Common myeloid progenitor, CD34-positive (primary cell): ENCODE measurements at regions not wholly inside any gene's neighbourhood (a gene's known extent, or its start where the extent isn't known, plus 50 kb on each side); places are given as distances from the start of the nearest gene placed in this dataset.

Experiments
- CTCF ChIA-PET: fragments of 350-600 bp; sonication (Branson Sonifier 250); formaldehyde crosslinking; loops from one replicate; lab custom pipeline; 2021; ENCODE audit warnings: antibody characterized with exemption; lab: Charles Lee
- POLR2A ChIA-PET: fragments of 350-600 bp; sonication (Branson Sonifier 250); formaldehyde crosslinking; loops from one replicate; lab custom pipeline; 2021; ENCODE audit warnings: antibody characterized with exemption; lab: Charles Lee
- DNase-seq, 3 donors: peaks; one replicate each; pipeline versions ENCODE4 v3.0.0 to v3.0.0-alpha.2; 2013
- H3K27ac ChIP-seq, 2 experiments: 1 replicate in 1 of 2; 2 replicates in 1 of 2; pipeline ENCODE4 v1.7.0; 2013; ENCODE audit warnings: inconsistent platforms in 2 of 2, low read length in 2 of 2, mild to moderate bottlenecking in 2 of 2, low read depth in 1 of 2, moderate library complexity in 1 of 2; ENCODE audit not compliant: severe bottlenecking in 2 of 2, insufficient read depth in 1 of 2, poor library complexity in 1 of 2
- H3K27me3 ChIP-seq, 5 experiments: replicated peaks in 2 of 5; 1 replicate in 3 of 5; 2 replicates in 2 of 5; pipeline versions ENCODE4 v1.6.1 to v1.7.0; 2013; ENCODE audit warnings: low read length in 4 of 5, mild to moderate bottlenecking in 2 of 5, moderate library complexity in 2 of 5, inconsistent platforms in 1 of 5; ENCODE audit not compliant: insufficient read depth in 5 of 5, control insufficient read depth in 4 of 5
- H3K36me3 ChIP-seq, 4 experiments: 1 replicate in 2 of 4; 2 replicates in 2 of 4; pipeline versions ENCODE4 v1.6.1 to v1.7.0; 2013; ENCODE audit warnings: low read length in 3 of 4, control low read depth in 1 of 4, mild to moderate bottlenecking in 1 of 4; ENCODE audit not compliant: control insufficient read depth in 4 of 4, insufficient read depth in 4 of 4
- H3K4me1 ChIP-seq, 4 experiments: 1 replicate in 3 of 4; 2 replicates in 1 of 4; pipeline versions ENCODE4 v1.6.1 to v1.7.1; 2013; ENCODE audit warnings: low read length in 3 of 4, mild to moderate bottlenecking in 3 of 4, control low read depth in 1 of 4, inconsistent platforms in 1 of 4, moderate library complexity in 1 of 4; ENCODE audit not compliant: control insufficient read depth in 4 of 4, insufficient read depth in 4 of 4; ENCODE audit errors: control extremely low read depth in 1 of 4
- H3K4me3 ChIP-seq, 7 experiments: 1 replicate in 4 of 7; 2 replicates in 3 of 7; pipeline versions ENCODE4 v1.5.1 to v1.7.0; 2013; ENCODE audit warnings: mild to moderate bottlenecking in 7 of 7, low read length in 6 of 7, moderate library complexity in 6 of 7, inconsistent platforms in 2 of 7, low read depth in 2 of 7, control low read depth in 1 of 7; ENCODE audit not compliant: insufficient read depth in 4 of 7, control insufficient read depth in 1 of 7; ENCODE audit errors: extremely low read depth in 1 of 7
- H3K9me3 ChIP-seq, 5 experiments: 1 replicate in 4 of 5; 2 replicates in 1 of 5; pipeline versions ENCODE4 v1.6.1 to v1.7.1; 2013; ENCODE audit warnings: low read length in 4 of 5, mild to moderate bottlenecking in 2 of 5, inconsistent platforms in 1 of 5, low read depth in 1 of 5, moderate library complexity in 1 of 5; ENCODE audit not compliant: control insufficient read depth in 4 of 5, insufficient read depth in 2 of 5; ENCODE audit errors: control extremely low read depth in 1 of 5
- WGBS: methylation state at CpG from one replicate; pipeline ENCODE4 v1.1.5; 2013; ENCODE audit not compliant: insufficient coverage; 5-methylcytosine and 5-hydroxymethylcytosine counted together

DNA sequence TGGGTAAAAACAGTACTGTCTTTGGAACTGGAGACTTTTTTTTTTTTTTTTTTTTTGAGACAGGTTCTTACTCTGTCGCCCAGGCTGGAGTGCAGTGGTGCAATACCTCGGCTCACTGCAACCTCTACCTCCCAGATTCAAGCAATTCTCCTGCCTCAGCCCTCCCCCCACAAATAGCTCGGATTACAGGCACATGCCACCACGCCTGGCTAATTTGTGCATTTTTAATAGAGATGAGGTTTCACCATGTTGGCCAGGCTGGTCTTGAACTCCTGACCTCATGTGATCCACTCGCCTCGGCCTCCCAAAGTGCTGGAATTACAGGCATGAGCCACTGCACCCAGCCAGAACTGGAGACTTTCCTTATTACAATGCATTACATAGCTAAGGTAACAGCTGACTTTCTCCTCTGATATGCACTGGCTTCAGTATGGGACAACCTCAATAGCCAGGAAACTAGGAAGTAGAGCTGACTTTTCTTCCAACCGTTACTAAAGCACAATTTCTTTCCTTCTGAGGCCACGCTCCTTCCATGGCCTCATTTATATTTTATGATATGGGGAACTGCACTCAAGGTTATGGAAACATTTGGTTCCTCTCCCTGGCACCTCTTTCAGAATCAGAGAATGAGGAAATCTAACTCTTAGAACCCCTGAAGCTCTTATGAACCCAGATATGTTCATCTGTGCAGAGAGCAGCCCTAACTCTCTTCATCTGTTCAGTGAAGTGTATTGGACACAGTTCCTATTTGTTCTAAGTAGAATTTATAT lies 53.5 kb upstream of the FAM9B start:
- peaks cover 0 to 4% (median 0%) of the 10 kb centered on the region in 5 experiments for H3K27me3 ChIP-seq
- H3K4me3 ChIP-seq, result no peak overlapping the region
- ChIA-PET CTCF (no interaction called here), POLR2A (no interaction called here)
- no peak overlapping the region for H3K27ac ChIP-seq
- WGBS, result 82% methylated on average over 6 of the region's 8 CpGs
- H3K36me3 ChIP-seq, result no peaks in the 10 kb centered on the region
- H3K9me3 ChIP-seq, result no peaks in the 10 kb centered on the region
- H3K4me1 ChIP-seq, result peaks cover 0 to 2% (median 0%) of the 10 kb centered on the region in 4 experiments
- no peak for DNase-seq

DNA sequence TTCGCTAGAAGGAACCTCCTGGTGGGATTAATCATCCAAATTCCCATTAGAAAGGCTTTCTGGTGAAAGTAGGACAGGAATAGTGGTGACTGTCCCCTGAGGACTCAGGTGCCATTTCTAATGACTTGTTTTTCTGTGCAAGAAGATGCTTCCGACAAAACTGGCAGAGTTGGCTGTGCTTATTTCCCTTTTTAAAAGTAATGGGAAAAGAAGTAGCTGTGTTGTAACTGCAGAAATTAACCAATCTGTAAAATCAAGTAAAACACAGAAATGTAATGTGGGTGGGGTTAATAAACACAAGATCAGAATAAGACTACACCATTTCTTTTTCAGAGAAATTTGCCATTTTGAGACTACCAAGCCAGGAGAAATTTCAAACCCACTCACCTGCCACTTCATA lies 55.0 kb upstream of the FAM9B start:
- no peak for DNase-seq
- H3K27ac ChIP-seq, result no peak overlapping the region
- peaks cover 0 to 2% (median 0%) of the 10 kb centered on the region in 4 experiments for H3K4me1 ChIP-seq
- POLR2A ChIA-PET, result no interaction called here
- H3K27me3 ChIP-seq, result peaks cover 0 to 4% (median 0%) of the 10 kb centered on the region in 5 experiments
- no peak overlapping the region for H3K4me3 ChIP-seq
- H3K36me3 ChIP-seq, result no peaks in the 10 kb centered on the region
- H3K9me3 ChIP-seq, result no peaks in the 10 kb centered on the region
- WGBS, result 90% methylated on average over 1 of the region's 2 CpGs
- CTCF ChIA-PET, result no interaction called here

DNA sequence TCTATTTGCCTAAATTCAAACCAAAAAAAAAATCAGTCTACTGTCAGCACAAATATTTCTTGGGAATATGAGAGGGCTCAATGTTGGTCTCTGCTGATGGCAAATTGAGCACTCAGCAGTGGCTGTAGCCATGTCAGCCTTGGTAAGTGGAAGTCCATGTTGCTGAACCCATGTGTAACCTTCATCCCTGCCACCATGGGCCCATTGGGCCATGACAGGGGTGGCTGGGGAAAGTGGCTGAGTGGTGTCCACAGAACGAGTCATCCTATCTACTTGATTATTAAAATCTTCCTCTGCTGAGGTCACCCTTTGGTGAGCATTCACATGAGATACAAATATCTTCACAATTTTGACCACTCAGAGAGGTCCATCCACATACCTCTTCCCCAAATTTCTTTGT lies 56.8 kb upstream of the FAM9B start:
- ChIA-PET POLR2A (no interaction called here), CTCF (no interaction called here)
- Histone ChIP-seq H3K27ac (no peak overlapping the region), H3K4me3 (no peak overlapping the region), H3K4me1 (peaks cover 0 to 2% (median 0%) of the 10 kb centered on the region in 4 experiments), H3K27me3 (peaks cover 0 to 4% (median 0%) of the 10 kb centered on the region in 5 experiments), H3K36me3 (no peaks in the 10 kb centered on the region), H3K9me3 (peaks cover 0 to 5% (median 0%) of the 10 kb centered on the region in 5 experiments)
- 100% methylated on average over 1 of the region's 1 CpG for WGBS
- DNase-seq, result no peak

DNA sequence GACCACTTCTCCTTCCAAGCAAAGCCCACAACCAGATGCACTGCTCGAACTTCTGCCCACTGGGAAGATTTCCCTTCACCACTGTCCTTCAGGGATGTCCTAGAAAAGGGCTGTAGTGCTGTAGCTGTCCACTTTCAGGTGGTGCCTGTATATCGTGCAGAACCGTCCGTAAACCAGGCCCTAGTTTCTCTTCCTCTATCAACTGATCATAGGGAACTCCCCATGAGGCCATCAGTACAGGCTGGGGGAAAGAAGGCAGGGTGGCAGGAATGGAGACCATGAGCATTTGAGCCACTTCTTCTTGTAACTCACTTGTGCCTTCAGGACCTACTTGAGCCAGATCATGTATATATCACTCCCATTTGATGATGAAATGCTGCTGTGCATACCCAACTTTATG lies 57.3 kb upstream of the FAM9B start:
- Histone ChIP-seq H3K9me3 (peaks cover 0 to 5% (median 0%) of the 10 kb centered on the region in 5 experiments), H3K36me3 (no peaks in the 10 kb centered on the region), H3K4me3 (no peak overlapping the region), H3K27me3 (peaks cover 0 to 2% (median 0%) of the 10 kb centered on the region in 5 experiments), H3K4me1 (peaks cover 0 to 2% (median 0%) of the 10 kb centered on the region in 4 experiments), H3K27ac (no peak overlapping the region)
- ChIA-PET POLR2A (no interaction called here), CTCF (no interaction called here)
- no peak for DNase-seq
- WGBS, result 91% methylated on average over 4 of the region's 4 CpGs

- H3K36me3 ChIP-seq, result no peaks in the 10 kb centered on the region
- ChIA-PET CTCF (no interaction called here), POLR2A (no interaction called here)
- peaks cover 0 to 8% (median 5%) of the 10 kb centered on the region in 4 experiments for H3K4me1 ChIP-seq
- H3K27me3 ChIP-seq, result no peaks in the 10 kb centered on the region
- H3K4me3 ChIP-seq, result no peak overlapping the region
- 100% methylated on average over 2 of the region's 4 CpGs for WGBS
- H3K9me3 ChIP-seq, result no peaks in the 10 kb centered on the region
- no peak for DNase-seq
- no peak overlapping the region for H3K27ac ChIP-seq
Measured at GRCh38 chrX:9102956-9103355, 69.0 kb upstream of the FAM9B start.

DNA sequence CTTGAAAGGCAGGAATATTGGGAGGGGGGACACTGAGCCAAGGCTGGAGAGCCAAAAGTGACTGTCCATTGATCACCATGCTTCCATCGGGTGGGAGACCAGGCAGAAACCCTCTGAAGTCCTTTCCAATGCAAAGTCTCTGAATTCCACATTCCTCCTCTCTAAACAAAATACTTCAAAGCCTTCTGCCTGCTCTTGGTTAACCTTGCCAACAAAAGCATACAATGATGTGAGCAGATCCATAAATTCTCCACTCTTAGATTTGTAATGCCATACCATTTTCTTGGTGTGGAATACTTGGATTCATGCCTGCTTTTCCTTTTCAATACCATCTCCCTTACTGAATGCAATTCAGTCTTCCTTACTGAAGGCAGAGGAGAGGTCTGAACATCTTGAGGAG lies 74.1 kb upstream of the FAM9B start:
- 100% methylated on average over 1 of the region's 1 CpG for WGBS
- ChIA-PET POLR2A (no interaction called here), CTCF (no interaction called here)
- Histone ChIP-seq H3K4me3 (no peak overlapping the region), H3K36me3 (no peaks in the 10 kb centered on the region), H3K9me3 (no peaks in the 10 kb centered on the region), H3K27ac (no peak overlapping the region), H3K27me3 (peaks cover 0 to 3% (median 0%) of the 10 kb centered on the region in 5 experiments), H3K4me1 (no peaks in the 10 kb centered on the region)
- no peak for DNase-seq

DNA sequence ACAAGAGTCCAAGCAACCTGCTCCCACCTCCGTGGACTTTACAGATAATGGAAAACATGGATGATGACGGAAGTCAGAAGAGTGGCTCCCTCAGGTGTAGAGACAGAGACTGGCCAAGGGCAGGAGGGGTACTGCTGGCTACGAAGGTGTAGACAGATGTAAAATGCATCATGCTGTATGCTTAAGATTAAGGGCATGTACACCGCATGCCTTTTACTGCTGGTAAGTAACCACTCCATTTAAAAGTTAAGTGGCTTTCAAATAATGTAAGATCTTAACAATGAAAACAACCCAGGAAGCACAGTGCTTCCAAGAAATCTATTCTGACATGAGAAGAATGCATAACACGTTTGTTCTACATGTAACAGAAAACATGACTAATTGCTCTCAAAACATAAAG lies 76.9 kb upstream of the FAM9B start:
- ChIA-PET CTCF (no interaction called here), POLR2A (no interaction called here)
- peaks cover 0 to 3% (median 0%) of the 10 kb centered on the region in 5 experiments for H3K27me3 ChIP-seq
- 95% methylated on average over 2 of the region's 5 CpGs for WGBS
- no peaks in the 10 kb centered on the region for H3K9me3 ChIP-seq
- H3K4me1 ChIP-seq, result no peaks in the 10 kb centered on the region
- no peak for DNase-seq
- no peaks in the 10 kb centered on the region for H3K36me3 ChIP-seq
- H3K27ac ChIP-seq, result no peak overlapping the region
- no peak overlapping the region for H3K4me3 ChIP-seq
